ENCODE measurements at regions not wholly inside any gene's neighbourhood (a gene's known extent, or its start where the extent isn't known, plus 50 kb on each side); places are given as distances from the start of the nearest gene placed in this dataset.
"Not testable (repeated sequence)": the region's sequence is repeated elsewhere in the genome, so short reads cannot be mapped to it uniquely, and the experiment has no call there.

DNA sequence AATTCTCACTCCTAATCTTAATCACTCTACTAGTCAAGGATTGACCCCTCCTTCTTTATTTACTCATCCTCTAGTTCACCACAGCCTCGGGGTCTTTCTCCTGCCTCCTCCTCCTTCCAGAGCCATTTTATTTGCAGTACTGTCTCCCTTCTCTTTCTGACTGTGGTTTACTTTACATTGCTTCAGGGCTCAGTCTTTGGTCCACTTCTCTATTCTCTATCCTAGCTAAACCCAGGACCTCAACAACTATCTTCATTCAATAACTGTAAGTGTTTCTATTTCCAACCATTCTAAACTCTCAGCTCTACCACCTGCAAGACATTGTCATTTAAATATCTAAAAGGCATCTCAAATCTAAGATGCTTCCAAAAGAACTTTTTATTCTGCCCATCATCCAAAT, 493.8 kb downstream of the TTLL7 start:
- DNase-seq = no peak

GRCh38 chr1:83503153-83503552, 495.8 kb downstream of the TTLL7 start:
- DNase-seq = no peak

- no peak for DNase-seq
Observed at GRCh38 chr1:83500987-83501591, 497.8 kb downstream of the TTLL7 start.

DNA sequence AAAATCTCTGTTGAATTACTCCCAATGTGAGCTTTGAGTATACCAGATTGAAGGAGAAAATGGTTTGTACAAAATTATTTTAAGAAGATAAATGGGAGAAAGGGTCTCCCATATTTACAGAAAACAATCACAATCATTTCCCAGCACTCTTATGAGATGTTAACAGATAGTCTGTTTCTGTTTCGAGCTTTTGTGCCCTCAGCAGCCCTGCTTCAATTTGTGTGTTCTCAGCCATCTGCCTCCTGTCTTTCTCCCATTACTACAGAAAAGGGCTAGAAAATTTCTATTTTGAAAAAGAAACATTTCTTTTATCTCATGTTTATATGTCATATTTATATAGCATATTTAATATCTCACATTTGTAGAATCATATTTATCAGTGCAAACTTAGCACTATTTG, 498.4 kb downstream of the TTLL7 start:
- no peak for DNase-seq

DNA sequence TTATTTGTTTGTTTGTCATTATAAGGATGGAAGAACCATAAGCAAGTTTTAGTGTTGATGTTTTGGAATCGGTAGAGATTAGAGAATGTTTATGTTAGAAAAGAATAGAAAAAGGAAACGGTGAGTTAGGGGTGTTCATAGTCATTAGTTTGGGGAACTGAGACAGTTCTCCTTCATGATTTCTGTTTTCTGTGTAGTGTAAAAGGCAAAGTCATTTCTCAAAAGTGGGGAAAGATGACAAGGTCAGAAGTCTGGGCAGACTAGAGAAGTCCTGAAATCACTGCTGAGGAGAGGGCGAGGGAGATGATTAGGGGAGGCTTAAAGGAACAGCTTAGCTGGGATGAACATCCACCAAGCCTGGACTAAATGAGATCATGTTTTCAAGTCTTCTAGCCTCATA, 498.9 kb downstream of the TTLL7 start:
- no peak for DNase-seq

- DNase-seq = no peak
Observed at GRCh38 chr1:83497563-83497962, 501.4 kb downstream of the TTLL7 start.

- no peak for DNase-seq
Observed at GRCh38 chr1:83495560-83495959, 503.4 kb downstream of the TTLL7 start.

GRCh38 chr1:83493633-83494032, 505.3 kb downstream of the TTLL7 start:
- DNase-seq = no peak

DNA sequence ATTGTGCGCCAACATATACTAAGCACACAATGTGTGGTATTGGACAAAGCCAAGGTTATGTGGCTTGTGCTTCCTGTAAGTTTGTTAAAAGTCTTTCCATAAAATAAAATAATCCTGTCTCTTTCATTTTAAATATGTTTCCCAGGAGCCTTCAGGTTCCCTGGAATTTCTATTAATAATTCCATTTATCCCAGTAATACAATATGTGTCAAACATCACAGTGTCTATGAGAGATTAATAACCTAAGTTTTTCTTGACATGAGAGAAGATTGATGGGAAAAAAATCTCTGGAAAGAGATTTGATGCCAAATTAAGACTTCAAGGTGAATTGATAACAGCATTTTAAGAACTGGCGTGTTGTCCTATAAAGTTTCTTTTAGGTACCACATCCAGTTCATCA, 507.0 kb downstream of the TTLL7 start:
- DNase-seq = no peak

GRCh38 chr1:83490988-83491387, 507.9 kb downstream of the TTLL7 start:
- DNase-seq = no peak

DNA sequence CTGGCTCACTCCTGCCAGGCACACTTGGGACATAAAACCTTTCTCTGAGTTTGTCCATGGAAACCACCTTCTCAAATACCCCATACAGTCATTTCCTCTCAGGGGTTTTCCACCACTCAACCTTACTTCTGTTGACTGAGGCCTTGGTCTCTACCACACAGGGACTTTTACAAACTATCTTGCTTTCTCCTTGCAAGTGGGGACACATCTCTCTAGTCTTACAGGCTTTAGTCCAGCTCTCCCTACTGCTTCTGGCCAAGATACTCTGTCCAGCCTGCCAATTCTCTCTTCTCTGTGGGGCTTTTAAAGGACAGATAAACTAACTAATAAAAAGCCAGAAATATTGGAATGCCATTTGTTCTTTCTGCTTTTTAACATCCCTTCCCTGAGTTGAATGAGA, 510.8 kb downstream of the TTLL7 start:
- not testable (repeated sequence) for DNase-seq

GRCh38 chr1:83487460-83487859, 511.5 kb downstream of the TTLL7 start:
- not testable (repeated sequence) for DNase-seq

DNA sequence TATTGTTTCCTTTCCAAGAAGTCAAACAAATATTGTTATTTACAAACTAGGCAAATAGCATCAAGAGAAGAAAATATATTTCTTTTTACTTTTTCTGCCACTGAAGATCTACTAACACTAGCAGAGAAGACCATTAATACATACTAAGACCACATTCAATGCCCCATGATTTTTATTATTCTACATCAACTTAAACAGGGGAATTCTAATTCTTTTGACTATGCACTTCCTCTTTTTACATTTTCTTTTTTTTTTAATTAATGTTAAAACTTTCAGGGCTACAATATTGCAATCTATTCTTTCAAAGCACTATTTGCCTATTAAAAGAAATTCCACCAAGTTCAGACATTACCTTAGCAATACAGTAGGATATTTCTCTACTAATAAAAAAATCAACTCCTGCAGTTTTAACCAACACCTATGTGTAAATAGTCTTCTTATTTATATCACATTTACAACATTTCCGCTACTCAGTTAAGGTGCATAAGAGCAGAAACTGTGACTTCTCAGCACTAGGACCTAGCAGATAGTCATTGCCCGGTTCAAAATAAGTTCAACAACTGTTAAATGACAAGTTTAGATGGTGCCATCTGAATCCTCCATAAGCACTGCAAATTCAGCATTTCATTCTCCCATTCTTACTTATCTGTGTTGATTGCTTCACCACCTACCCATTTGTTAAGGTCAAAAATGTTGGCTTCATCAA, 513.5 kb downstream of the TTLL7 start:
- not testable (repeated sequence) for DNase-seq

DNA sequence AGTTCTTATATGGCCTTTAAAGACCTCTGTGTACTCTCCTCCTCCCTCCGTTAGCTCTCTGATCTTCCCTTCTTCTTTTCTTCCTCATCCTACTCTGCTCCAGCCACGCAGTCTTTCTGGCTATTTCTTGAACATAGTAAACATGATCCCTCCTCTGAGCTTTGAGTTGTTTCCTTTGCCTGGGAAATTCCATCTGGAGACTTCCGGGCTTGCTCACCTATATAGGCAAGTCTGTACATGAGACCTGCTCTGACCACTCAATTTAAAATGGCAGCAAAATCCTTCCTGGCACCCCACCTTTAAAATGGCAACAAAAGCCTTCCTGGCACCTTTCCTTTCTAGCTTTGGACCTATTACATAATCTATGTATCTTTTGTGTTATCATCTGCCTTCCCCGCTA, 517.6 kb downstream of the TTLL7 start:
- not testable (repeated sequence) for DNase-seq

DNA sequence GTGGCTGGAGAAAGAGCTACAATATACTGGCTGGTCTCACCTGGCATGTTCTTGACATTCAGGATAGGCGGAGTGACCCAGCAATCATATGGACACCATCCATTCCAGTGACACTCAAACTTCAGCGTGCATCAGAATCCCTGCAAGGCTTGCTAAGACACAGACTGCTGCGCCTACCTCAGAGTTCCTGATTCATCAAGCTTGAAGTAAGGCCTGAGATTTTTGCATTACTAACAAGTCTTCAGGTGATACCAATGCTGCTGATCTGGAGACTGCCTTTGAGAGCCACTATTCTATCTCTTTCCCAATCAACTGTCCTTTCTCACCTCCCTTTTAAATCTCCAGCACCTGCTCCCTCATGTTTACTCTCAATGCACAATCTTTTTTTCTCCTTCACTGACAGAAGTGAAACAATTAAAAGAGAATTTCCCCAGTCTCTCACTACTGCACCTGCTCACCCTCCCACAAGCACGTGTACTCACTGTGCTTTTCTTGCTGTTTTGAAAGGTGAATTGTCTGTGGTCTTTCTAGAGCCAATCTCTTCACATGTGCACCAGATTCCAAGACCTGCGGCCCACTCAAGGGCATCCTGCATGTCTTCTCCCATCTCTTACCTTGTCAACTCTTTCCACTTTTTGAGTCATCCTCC, 519.2 kb downstream of the TTLL7 start:
- not testable (repeated sequence) for DNase-seq

GRCh38 chr1:83478127-83478526, 520.8 kb downstream of the TTLL7 start:
- DNase-seq = not testable (repeated sequence)

GRCh38 chr1:83476518-83476917, 522.4 kb downstream of the TTLL7 start:
- DNase-seq = not testable (repeated sequence)

DNA sequence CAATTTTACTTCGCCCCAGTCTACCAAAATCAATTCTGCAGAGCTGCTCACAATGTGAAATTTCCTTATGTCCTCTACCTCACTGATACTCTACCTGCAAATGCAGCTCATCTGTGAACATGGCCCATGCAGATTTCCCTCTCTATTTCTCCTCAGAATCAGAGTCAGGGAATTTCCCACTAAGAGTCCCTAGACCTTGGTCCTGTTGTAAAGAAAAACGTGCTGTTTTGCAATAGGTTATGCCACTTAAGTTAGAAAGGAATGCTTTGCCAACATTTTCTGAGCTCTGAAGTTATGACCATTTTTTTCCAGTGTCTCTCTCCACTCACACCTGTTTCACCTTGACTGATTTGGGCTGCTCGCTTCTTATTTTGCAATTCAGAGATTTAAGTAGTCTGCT, 524.0 kb downstream of the TTLL7 start:
- not testable (repeated sequence) for DNase-seq

DNA sequence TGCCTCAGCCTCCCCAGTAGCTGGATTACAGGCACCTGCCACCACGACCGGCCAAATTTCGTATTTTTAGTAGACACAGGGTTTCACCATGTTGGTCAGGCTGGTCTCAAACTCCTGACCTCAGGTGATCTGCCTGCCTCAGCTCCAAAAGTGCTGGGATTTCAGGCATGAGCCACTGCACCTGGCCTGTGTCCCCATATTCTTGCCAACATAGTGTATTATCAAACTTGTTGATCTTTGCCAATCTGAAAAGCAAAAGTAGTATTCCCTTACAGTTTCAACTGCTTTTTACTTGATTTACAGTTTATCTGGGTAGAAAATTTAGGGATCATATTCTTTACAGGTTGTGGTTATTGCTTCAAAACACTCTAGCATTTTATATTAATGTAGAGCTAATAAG, 524.9 kb downstream of the TTLL7 start:
- not testable (repeated sequence) for DNase-seq

- not testable (repeated sequence) for DNase-seq
Observed at GRCh38 chr1:83472066-83472465, 526.9 kb downstream of the TTLL7 start.

- not testable (repeated sequence) for DNase-seq
Observed at GRCh38 chr1:83471272-83471671, 527.7 kb downstream of the TTLL7 start.

GRCh38 chr1:83468336-83468735, 530.6 kb downstream of the TTLL7 start:
- DNase-seq = not testable (repeated sequence)

DNA sequence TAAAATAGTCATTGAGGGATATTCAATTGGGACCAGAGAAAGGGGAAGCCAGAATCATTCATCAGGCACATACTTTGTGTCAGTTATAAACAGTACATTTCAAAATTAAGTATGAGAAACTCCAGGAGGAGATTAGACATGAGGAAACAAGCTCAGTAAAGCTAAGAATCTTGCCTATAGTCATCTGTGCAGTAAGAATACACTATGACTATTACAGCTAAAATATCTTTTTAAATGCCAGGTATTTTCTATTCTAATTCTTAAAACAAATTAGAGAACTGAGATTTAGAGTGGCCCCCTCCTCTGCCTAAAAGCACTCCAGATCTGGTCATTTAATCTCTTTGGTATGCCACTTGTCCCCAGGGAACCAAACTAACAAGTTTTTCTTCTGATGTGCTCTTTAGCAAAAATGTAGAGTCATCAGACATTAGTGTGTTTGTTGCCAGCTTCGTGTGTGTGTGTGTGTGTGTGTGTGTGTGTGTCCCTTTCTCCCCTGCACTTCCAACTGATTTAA, 541.1 kb downstream of the TTLL7 start:
- not testable (repeated sequence) for DNase-seq

GRCh38 chr1:83457281-83457680, 541.7 kb downstream of the TTLL7 start:
- not testable (repeated sequence) for DNase-seq

Data from NCI-H226 (cell line).